Transverse colon (tissue), 3 donors: ENCODE measurements at regions not wholly inside any gene's neighbourhood (a gene's known extent, or its start where the extent isn't known, plus 50 kb on each side); places are given as distances from the start of the nearest gene placed in this dataset.

Source experiments
- CTCF ChIP-seq, 5 experiments: fragments of 200-600 bp in 3 of 5; fragments of 450-650 bp in 2 of 5; sonication (generic) in 3 of 5; IDR thresholded peaks; 1 replicate in 2 of 5; 2 replicates in 3 of 5; pipeline ENCODE4 v1.5.1; 2016 to 2017; ENCODE audit warnings: antibody characterized with exemption in 5 of 5, inconsistent platforms in 3 of 5, mild to moderate bottlenecking in 2 of 5, moderate library complexity in 1 of 5
- POLR2A ChIP-seq: fragments of 450-650 bp; IDR thresholded peaks from one replicate; pipeline ENCODE4 v1.6.1; 2016; ENCODE audit warnings: antibody characterized with exemption, mild to moderate bottlenecking, moderate library complexity

- TF ChIP-seq POLR2A (no peak), CTCF (IDR thresholded peaks at IDR 0.05) (no peak)
These were observed 182.0 kb downstream of the DUSP10 start for GRCh38 chr1:221559911-221560310.
